ENCODE measurements at regions not wholly inside any gene's neighbourhood (a gene's known extent, or its start where the extent isn't known, plus 50 kb on each side); places are given as distances from the start of the nearest gene placed in this dataset.

DNA sequence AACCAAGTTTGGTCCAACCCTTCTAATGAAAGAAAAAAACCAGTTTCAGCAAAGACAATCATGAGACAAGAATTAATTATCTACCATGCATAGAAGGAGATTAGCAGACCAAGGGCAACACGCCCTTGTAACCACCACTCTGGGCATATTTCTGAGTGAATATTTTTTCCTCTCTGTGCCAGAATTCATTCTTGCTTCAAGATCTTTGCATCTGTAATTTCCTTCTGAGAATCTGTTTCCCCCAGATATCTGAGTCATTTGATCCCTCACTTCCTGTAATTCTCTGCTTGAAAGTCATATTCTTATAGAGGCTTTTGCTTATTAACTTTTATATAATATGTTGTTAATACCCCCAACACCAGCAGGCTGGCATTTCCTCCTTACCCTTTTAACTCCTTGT lies 243.7 kb downstream of the SLC16A7 start:
- no peak for DNase-seq

DNA sequence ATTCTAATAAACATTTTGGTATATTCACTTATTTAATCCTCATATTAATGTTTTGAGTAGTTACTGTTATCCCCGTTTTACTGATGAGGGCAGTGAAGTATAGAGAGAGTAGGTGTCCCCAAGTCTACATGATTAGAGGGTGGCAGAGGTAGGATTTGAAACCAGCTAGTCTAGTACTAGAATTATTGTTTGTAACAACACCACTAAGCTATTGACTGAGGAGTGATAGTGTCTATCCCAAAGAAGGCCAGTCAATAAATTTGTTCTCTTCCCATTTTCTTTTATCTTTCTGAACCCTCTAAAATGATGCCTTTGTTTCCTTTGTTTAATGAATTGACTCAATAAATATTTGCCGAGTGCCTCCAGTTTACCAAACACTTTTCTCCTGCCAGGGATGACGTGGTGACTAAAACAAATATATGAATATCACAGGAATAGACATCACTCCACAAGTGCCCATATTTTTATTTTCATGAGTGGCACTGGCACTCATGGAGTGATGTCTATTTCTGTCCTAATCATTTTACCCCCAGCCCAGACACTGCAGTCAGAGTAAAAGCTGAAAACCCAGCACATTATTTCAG lies 247.5 kb downstream of the SLC16A7 start:
- no peak for DNase-seq

DNA sequence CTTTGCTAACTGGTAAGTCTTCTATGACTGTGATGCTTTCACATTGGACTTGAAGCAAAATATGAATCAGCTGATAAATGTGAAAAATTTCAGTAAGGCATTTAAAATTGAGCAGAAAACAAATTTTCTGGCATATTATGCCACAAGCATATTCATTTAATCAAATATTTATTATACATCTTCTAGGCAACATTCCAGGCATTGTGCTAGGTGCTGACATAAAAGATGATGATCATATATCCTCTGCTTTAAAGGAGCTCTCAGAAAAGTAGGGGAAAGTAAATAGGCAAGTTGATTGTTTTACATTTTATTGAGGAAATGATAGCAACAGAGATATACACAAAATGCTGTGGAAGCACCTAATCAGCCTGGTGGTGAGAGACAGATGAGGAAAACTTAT lies 248.9 kb downstream of the SLC16A7 start:
- DNase-seq: no peak

DNA sequence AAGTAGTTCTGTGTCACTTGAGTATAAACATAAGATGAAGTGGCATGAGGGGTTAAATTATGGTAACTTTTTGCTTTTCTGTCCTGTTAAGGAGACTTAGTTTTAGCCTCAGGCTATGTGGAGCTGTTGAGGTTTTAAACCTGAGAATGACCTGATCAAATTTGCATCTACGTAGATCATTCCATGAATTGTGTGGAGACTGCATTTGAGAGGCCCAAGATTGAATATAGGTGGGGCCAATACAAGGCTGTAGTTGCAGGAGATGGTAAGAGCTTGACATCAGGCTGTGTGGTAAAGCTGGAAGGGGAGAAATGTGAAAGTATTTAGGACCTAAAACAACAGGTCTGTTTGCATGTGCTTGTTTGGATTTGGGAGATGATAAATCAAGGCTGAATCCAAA lies 249.5 kb downstream of the SLC16A7 start:
- DNase-seq: no peak

DNA sequence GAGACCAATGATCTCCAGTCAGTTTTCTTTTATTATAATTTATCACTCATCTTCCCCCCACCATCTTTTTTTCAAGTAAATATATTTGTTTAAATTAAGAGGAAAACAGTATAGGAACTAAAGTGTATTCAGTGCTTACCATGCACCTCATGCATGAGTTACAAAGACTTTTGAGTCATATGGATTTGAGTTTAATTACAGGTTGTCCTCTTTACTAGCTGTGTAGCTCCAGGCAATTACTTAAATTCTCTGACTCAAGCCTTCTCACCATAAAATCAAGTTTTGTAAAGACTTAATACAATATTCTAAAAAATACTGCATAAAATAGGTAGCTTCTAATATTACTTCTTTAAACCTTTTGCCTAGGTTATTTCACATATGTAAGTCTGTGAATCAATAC lies 251.3 kb downstream of the SLC16A7 start:
- no peak for DNase-seq

DNA sequence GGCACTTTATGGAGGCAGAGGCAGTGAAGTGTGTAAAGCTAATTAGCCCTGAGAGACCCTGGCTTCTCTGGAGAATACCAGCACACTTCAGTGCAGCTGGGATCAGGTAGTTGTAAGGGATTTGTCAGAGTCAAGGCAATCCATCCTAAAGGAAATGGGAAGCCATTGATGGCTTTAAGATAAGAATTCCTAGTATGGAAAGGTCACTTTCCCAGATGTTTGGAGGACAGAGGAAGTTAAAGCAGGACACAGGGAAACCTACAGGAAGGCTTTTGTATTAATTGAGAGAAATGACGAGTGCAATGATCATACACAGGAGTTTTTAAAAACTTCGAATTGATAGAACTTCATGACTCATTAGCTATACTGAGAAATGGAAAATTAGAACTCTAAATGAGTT lies 254.4 kb downstream of the SLC16A7 start:
- DNase-seq: no peak

DNA sequence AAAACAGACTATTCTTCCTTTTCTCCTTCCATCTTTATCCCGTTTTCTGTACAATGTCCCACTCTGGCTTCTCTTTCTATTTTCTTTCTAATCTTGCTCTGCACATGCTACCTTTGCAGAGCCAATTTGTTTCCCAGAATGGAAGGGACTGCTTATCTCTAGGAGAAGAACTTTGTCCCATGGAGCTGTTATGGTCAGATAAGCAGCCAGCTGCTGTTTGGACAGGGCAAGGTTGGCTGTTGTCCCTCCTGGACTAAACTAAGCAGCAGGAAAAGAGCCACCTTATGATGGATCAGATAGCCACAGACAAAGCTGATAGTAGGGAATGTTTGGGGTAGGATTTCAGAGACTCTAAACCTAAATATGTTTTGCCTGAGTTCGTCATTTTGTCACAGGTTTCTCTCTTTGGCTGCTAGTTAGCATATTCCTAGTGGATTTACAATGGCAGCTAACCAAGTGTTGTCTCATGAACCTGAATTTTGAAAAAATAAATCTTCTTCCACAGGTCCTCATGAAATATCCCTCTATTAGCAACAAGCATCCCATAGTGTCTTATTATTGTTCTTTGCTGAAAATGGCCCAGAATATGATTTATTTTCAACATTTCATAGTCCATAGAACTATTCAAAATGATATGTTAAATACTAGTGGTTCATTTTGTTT lies 262.8 kb downstream of the SLC16A7 start:
- DNase-seq: no peak

DNA sequence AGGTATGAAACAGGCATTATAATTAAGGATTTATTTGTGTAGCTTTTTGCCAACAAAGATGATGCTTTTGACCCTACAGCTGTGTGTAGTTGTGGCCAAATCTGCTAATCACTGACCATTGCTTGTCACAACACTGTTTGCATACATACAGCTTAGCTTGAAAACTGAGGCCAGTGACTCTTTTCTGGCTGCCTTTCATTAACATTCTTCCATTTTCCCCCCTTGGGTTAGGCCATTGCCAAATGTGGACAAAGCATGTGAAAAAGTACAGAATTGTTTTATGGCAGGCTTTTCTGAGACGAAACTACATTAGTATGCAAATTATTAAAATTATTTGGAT lies 263.3 kb downstream of the SLC16A7 start:
- DNase-seq: no peak

DNA sequence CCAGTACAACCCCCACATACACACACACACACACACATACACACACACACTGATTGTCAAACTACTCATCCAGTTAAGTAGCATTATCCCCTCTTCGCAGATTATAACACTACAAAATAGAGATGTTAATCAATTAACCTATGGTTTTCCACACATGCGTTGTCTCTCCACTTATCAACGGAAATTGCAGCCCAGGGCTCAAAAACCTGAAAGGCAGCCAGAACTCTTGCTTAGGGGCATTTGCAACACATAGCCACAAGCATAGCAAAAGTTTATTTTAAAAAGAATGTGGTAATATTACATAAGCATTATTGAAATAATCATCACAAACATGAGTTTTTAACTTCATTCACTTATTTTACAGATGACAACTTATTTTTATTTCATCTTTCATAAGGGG lies 265.8 kb downstream of the SLC16A7 start:
- no peak for DNase-seq

DNA sequence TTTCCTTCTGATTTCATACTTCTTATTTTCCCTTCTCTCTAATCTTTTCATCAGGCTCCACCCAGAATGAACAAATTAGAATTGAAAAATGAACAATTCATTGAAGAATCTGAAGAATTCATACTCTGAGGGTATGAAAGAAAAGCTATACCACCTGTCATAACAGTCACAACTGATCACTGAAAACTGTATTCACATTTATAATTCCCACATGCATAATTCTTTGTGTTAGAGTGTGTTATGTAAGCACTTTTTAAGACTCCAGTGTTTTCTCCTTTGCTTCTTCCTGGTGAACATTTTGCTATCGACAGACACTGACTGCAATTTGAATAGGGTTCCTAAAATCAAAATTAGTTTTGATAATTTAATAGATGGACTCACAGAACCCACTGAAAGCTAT lies 271.2 kb downstream of the SLC16A7 start:
- no peak for DNase-seq

DNA sequence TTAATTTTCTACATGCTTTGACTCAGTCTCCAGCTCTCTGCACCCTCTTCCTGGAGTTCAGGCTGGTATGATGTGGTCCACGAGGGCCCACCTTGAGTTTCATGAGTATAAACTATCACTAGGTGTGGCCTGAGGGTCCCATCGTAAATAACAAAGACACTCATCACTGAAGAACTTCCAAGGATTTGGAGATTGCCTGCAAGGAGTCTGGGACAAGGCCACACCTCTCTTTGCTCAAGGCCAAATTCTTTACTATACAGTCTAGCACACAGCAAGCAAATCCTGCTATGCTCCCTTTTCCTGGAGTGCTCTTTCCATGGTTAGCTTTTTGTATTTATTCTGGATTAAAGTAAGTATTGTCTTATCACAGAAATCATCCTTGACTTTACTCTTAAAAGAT lies 271.9 kb downstream of the SLC16A7 start:
- no peak for DNase-seq

DNA sequence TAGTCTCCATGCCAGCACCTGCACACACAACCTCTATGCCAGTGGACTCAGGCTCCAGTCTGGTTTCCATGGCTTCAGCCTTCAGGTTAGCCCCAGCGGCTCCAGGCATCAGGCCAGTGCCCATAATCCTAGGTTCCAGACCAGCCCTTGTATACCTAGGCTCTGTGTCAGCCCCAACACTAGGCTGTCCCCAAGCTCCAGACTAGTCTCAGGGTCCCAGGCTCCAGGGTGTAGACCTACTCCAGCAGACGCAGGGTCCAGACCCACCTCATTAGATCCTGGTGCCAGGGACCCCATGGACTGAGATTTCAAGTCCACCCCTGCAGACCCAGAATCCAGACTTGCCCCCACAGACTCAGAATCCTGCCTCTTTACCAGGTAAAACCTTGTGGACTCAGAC lies 275.9 kb downstream of the SLC16A7 start:
- no peak for DNase-seq

DNA sequence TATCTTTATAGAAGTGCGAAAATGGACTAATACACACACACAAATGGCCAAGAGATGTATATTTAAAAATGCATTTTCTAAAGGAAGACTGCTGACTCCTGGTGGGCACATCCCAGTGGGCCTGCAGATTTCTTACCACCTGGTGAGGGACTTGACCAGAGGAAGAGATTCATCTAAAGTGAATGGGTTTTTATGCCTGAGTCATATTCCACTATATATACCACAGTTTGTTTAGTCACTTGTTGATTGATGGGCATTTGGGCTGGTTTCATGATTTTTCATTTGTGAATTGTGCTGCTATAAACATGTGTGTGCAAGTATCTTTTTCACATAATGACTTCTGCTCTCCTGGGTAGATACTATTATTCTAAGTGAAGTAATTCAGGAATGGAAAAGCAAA lies 277.3 kb downstream of the SLC16A7 start:
- no peak for DNase-seq

DNA sequence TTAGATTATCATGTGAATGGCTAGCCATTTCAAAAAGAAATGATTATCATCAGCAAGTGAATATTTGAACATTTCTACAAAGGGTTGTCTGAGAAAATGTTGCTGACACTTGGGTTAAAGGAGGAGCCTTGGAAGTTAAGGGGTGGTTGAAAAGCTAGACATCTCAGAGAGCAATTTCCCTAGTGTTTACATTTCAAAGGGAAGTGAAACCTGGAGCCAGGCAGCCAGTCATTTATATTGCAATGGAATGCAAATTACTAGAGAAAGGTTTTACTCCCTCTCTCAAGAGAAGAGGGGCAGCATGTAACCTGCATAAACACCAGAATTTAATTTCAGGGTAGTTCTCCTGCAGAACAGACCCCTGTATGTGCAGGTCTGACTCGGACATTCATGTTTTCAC lies 279.0 kb downstream of the SLC16A7 start:
- no peak for DNase-seq

DNA sequence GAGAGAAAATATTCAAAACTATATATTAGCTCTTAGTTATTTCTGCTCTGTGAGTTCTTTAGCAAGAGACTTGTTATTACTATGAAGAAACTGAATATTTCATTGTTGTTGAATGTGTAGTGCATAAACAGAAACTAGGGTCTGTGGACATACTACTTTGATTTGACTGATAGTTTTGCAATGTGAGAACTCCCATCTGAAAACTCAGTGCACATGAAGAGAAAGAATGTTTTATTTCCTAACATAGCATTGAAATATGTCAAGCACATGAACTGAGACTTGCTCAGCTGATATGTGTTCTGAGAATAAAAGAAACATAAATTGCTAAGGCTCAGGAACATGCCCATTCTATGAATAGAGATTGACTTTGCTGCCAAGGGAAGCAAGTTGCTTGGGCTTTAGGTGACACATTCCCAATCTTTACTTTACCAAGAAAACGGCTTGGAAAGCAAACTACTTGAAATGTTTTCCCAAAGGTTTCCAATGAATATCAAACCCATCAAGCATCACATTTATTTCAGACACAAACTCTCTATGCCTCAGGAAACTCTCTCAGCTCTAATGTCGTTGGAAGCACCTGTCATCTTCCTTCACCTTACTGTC lies 290.4 kb downstream of the SLC16A7 start:
- DNase-seq: no peak

DNA sequence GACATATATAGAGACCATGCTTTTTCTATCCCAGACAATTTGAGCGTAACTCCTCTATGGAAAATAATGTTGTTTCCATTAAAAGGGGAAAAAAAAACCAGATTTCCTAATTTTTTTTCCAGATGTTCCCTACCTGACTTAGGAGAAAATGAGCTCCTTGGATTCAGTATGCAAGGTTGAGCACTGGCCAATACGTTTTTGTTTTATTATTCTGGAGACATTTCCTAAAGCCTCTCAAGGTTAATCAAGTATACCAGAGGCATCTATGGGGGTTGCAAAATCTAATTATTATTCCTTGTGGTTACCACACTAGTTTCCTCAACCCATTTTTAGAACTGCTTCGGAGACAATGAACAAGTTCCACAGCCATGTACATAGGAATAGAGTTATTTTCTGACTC lies 291.3 kb downstream of the SLC16A7 start:
- no peak for DNase-seq

DNA sequence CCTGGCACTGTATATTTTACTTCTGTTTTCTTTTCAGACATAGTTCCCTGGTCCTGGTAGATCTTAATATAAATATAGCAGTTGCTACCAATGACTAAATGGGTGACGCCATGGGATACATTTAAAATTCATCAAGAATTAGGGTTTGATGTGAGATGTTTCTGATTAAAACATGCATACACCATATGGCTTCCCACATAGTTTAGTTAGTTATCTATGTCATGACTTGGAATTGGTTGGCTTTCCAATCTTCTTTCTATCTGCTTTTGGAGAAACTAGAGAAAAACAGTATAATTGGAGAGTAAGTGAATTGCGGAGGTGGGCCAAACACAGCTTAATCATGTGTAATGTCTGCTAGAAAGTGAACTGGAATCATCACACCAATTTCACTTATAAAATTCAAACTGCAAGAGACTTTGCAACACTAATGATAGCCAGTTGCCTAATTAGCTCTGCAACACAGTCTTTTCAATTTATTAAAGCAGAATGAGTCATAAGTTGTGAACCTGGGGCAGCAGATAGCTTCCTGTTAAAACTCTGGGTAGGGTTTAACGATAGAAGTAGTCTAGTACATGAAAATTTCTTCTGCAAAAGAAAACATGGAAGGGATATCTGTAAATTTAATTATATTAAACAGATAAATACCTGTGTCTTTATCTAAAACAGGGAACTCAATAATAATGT lies 295.2 kb downstream of the SLC16A7 start:
- DNase-seq: no peak

DNA sequence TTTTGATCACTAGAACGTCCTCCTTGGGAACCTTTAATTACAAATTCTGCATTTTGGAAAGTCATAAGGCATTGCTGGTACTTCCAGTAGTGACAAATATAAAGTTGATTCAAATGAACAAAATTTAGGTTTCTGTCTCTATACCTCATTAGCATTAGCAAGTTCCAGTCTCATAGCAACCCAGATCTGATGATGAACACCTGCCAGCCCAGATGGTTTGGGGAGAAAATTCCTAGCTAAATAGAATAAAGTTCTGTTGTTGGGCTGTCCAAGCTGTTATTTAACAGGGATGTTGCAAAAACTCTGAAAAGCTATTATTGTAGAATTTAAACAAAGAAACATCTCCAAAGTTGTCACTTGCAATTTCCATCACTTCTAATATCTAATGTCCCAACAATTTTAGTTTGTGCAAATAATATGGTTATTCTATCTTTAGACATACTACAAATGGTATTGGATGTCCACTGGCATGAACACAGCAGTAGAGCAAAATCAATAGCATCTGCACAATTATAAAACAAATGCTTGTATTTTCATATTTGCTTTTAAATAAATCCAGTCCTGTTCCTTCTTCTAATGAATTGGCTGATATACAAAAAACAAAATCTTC lies 299.4 kb downstream of the SLC16A7 start:
- DNase-seq: no peak

DNA sequence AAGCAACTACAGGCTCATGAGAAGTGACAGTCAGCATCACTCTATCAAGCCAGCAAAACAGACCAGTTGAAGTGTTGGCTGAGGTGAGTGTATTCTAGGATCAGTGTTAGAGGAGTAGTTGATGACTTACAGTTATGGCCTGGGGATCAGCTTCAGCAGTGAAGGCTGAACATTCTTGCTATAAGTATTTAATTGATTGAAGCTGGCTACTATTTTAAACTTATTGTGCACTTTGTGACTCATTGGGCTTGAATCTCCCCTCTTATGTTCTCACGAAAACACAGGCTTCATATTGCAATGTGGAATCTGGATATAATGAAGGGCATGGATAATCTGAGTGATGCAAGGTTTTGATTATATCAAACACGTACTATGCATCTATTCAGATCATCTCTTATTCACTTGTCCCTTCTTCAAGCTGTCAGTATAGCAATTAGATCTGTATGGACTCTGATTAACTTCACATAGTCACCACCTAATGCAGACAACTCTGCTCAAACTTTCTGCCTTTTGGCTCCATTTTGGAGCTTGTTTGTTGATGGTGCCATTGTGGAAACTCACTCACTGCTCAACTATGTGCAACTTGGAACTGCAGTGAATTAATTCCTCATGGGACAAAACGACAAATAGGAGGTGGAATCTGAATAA lies 309.2 kb downstream of the SLC16A7 start:
- no peak for DNase-seq

DNA sequence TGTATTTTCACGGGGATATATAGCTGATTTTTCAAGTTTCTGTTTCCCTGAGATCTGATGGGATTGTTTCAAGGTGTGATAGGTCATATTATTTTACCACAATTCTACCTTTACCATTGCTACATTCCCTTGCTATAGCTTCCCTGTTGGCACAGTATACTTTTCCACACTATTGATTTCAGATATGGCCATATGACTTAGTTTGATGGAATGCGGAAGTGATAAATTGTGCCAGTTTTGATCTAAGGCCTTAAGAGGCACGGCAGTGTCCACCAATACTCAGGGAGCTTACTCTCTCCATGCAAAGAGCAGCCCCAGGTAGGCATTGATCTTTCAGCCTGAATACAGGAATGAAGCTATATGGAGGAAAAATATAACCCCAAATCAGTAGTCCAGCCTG lies 315.7 kb downstream of the SLC16A7 start:
- DNase-seq: no peak

DNA sequence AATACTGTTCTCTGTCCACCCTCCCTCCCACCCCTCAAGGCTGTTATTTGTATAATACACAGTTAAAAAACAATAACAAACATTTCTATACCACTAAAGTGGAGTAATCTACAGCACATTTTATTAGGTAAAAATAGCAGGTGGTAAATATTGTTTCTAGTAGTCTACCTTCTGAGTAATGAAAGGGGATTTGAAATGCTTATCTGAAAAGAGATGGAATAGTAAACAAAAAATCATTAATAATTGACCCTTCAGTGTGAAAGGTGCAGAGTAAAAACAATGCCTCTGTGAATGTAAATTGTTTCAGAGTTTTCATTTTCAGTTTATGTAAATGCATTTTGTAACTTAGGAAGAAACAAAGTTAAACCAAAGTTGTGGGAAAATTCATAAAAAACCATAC lies 321.2 kb downstream of the SLC16A7 start:
- DNase-seq: no peak

DNA sequence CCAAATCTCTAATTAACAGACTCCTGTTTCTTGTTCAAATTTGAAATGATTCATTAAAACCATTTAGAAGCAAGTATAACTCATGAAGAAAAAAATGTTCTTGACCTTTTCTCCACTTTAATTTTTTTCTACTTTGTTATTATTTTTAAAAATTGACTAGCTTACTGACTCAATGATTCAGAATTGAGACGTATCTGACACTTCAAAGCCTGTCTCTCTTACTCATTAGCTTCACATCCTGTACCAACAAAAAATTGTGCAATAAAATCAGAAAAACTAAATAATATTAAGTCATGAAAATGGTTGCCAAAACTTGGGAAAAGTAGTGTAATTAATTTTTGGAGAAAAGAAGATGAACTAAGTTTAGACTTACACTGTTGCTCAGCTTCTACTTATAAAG lies 331.2 kb downstream of the SLC16A7 start:
- no peak for DNase-seq

DNA sequence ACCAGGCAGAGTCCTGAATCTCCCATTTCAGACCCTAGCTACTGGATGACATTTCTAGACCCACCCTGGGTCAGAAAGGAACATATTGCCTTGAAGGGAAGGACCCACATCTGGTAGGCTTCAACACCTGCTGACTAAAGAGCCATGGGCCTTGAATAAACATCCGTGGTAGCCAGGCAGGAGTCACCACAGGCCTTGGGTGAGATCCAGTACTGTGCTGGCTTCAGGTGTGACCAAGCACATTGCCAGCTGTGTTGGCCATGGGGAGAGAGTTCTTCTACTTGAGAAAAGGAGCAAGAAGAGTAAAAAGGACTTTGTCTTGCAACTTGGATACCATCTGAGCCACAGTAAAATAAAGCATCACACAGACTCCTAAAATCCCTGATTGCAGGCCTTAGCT lies 332.6 kb downstream of the SLC16A7 start:
- DNase-seq: no peak

DNA sequence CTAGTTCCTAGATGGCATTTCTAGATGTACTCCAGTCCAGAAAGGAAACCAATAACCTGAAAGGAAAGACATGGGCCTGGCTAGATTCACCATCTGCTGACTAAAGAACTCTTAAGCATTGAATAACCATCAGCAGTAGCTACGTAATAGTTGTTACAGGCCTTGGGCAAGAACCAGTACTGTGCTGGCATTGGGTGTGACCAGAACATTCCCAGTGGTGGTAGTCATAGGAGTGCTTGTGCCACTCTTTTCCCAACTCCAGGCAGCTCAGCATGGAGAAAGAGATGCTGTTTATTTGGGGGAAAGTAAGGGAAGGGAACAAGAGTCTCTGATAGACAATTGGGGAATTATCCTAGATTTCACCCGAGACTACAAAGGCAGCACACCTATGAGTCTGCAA lies 333.3 kb downstream of the SLC16A7 start:
- no peak for DNase-seq

All from NCI-H1436 treated with DMSO at 0.1 percent for 48 hours (cell line).